ENCODE measurements at regions not wholly inside any gene's neighbourhood (a gene's known extent, or its start where the extent isn't known, plus 50 kb on each side); places are given as distances from the start of the nearest gene placed in this dataset.

DNA sequence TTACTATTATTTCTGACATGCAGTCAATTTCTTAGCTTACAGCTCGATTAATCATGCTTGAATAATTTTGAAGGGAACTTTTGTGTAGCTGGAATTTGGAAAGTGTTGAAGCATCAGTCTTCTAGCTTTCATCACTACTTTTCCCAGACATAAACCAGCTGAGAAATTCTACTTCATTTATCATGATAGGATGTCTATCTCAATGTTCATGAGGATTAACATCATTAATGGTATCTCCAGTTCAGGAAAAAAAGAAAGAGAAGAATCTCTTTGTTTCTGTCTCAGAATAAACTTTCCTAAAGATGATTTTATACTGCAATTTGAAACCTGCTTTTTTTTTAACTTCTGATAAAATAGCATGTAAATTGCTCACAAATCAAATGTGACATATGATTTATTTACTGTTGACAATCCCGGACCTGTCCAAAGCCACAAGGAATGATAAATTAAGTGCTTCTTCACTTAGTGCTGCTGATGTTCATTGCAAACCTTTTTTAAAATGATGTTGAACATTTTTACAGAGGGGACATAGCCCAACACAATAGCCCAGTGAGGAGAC is 412.1 kb upstream of the CLINT1 start:
- TF ChIP-seq, protein P1, sequence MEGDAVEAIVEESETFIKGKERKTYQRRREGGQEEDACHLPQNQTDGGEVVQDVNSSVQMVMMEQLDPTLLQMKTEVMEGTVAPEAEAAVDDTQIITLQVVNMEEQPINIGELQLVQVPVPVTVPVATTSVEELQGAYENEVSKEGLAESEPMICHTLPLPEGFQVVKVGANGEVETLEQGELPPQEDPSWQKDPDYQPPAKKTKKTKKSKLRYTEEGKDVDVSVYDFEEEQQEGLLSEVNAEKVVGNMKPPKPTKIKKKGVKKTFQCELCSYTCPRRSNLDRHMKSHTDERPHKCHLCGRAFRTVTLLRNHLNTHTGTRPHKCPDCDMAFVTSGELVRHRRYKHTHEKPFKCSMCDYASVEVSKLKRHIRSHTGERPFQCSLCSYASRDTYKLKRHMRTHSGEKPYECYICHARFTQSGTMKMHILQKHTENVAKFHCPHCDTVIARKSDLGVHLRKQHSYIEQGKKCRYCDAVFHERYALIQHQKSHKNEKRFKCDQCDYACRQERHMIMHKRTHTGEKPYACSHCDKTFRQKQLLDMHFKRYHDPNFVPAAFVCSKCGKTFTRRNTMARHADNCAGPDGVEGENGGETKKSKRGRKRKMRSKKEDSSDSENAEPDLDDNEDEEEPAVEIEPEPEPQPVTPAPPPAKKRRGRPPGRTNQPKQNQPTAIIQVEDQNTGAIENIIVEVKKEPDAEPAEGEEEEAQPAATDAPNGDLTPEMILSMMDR (IDR thresholded peaks at IDR 0.05), result no peak
- no peak for TF ChIP-seq POLR2A (IDR thresholded peaks at IDR 0.05)
